GF-D8 (cell line): ENCODE measurements at regions not wholly inside any gene's neighbourhood (a gene's known extent, or its start where the extent isn't known, plus 50 kb on each side); places are given as distances from the start of the nearest gene placed in this dataset.

Source experiments
- DNase-seq: peaks from one replicate; lab custom pipeline; 2025; lab: John Stamatoyannopoulos, UW

GRCh38 chr10:121240556-121240955 lies 357.7 kb downstream of the FGFR2 start:
- no peak for DNase-seq

GRCh38 chr10:121241337-121241736 lies 356.9 kb downstream of the FGFR2 start:
- no peak for DNase-seq

- no peak for DNase-seq
Measured at GRCh38 chr10:121242741-121243608, 355.3 kb downstream of the FGFR2 start.

- DNase-seq = no peak
Measured at GRCh38 chr10:121243609-121244241, 354.5 kb downstream of the FGFR2 start.

- no peak for DNase-seq
Measured at GRCh38 chr10:121244818-121245217, 353.4 kb downstream of the FGFR2 start.

DNA sequence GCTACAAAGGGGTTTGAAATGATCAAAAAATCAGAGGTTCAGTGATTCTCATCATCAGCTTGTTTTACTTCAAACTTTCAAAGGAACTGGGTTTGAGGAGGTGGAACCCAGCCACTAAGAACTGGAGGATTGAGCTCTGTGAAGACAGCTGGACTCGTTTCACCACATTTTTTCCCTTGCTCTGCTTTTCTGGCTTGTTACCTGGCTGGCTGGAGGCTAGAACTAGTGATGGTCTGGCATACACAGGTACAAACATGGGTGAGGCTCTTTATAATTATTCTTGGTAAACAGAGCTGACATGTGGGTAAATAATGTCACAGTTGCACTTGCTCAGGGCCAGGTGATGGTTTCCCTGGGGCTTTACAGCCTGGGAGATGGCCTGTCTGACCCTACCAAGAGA lies 352.5 kb downstream of the FGFR2 start:
- DNase-seq = no peak

- no peak for DNase-seq
Measured at GRCh38 chr10:121248266-121248665, 350.0 kb downstream of the FGFR2 start.

DNA sequence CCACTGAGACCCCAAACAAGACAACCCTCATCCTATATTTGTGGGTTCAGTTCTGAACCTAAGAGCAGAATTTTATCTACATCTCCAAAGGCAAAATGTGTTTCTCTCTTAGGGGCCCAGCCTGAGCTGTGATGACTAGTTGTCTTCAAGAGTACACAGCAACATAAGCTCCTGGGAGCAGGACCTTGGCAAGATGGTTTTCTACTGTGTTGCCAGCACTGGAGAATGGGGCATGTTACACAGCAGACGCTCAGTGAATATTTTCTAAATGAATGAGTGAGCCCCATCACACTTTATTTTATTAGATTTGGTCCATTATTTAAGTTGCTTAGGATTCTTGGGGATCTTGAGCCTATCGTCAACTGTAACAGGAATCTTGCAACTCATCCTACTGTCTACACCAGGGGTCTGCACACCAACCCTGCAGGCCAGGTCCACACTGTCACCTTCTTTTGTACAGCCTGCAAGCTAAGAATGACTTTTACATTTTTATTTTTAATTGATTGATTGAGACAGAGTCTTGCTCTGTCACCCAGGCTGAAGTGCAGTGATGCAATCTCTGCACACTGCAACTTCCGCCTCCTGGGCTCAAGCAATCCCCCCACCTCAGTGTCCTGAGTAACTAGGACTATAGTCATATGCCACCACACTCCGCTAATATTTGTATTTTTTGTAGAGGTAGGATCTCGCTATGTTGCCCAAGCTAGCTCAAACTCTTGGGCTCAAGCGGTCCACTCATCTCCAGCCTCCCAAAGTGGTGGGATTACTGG lies 347.1 kb downstream of the FGFR2 start:
- no peak for DNase-seq

DNA sequence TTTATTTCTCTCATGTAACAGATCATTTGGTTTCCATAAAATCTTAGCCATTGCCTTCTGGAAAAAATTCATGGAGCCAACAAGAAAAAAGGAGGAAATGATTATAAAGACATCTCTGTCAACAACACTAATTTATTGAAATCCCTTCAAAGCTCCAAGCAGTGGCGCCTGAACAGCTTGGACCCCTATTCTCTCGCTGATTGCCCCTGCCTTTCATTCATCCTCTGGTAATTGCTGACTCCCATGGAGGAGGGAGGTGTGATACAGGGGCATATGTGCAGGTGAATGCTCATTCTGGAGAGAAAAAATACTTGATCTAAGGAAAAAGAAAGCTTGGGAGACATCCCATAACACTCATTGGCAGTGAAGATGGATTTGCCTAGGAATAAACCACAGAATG lies 345.5 kb downstream of the FGFR2 start:
- DNase-seq = no peak

DNA sequence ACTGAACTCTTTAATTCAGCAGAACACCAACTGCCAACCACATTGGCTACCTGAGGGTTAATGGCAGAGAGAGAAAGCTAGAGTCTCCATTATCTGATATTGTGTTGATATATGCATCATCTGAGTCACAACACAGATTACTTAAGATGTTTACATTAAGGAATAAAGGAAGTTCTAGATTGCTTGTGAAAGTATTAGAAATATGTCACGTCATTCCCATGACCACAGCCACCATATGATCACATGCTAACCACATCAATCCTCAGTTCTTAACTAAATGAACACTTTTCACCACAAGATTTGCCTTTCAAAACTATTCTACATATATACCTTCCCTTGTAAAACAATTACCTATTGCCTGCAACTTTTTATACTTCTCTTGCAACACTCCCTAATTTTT lies 337.9 kb downstream of the FGFR2 start:
- DNase-seq = no peak

DNA sequence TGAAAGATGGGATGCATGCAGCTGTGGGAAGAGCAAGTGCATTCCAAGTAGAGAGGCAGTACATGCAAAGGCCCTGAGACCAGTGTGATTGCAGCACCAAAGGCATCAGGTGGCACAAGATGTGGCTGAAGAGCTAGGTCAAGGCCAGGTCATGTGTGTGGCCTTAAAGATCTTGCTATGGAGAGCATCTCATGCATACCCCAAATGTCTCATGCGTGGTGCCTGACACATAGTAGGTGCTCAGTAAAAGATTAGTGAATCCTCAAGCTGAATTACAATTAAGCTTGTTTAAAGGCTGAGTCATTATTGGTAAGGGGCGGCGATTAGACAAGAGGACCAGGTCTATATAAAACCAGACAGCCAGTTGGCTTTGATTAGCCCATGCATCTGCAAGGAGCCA lies 336.6 kb downstream of the FGFR2 start:
- no peak for DNase-seq

GRCh38 chr10:121262774-121263430 lies 335.3 kb downstream of the FGFR2 start:
- no peak for DNase-seq

GRCh38 chr10:121263431-121263783 lies 334.8 kb downstream of the FGFR2 start:
- no peak for DNase-seq

- DNase-seq = no peak
Measured at GRCh38 chr10:121265360-121266123, 332.7 kb downstream of the FGFR2 start.

DNA sequence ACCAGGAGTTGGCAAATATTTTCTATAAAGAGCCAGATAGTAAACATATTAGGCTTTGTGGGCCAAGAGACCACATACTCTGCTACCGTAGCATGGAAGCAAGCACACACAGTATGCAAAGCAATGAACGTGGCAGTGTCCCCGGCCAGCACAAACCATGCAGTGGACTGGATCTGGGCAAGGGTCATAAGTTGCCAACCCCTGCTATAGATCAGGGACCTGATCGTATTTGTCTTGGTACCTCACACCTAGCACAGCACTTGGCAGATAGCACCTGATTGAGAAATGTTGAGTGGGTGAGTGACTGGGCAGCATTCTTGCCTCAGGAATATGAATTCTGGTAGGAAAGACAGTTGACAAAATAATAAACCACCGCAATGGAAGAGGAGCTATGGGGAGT lies 331.9 kb downstream of the FGFR2 start:
- no peak for DNase-seq

DNA sequence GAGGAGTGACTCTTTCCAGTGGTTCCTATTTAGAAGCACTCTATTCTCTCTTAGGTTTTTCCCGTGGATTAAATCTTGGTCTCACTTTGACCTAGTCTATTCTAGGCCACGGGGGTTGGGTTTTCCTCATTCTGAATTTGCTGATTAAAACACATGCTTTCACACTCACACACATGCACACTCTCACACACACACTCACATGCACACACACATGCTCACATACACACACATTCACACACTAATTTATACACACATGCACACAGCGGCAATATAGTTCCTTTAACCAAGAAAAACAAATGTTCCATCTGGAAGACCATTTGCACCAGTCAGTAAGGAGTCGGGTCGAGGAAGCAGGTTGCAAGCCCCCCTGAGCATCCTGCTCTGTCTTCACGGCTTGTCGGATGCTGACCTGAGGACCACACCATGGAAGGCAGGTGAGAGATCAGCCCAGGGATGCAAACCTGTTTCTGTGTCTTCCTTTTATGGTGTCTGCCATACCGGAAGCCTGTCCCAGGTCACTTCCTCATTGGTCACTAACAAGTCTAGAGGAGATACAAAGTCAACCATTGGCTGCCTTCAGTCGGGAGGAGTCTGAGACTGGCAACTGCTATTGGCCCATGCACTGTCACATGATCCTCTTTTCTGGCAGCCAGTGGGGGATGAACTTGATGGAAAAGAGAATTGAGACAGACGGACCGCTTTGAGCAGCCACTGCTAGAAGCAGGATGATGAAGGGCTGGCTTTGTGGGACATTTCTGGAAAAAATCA lies 330.8 kb downstream of the FGFR2 start:
- DNase-seq = no peak

DNA sequence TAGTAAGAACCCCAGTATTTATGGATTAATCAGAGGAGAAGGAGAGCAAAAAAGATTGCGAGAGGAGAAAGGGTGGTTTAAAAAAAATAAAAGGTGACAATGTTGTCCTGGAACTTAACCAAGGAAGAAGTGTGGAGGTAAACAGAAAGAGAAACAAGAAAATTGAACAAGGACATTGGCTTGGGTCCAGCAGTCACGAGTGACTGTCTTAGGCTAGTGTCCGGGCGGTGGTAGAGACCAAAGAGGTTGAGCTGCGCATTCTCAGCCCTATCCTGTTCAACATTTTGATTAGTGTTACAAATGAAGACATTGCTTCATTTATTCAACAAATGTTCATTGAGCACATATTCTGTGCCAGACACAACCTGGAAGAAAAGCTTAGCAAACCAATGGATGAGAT lies 329.9 kb downstream of the FGFR2 start:
- DNase-seq = no peak

DNA sequence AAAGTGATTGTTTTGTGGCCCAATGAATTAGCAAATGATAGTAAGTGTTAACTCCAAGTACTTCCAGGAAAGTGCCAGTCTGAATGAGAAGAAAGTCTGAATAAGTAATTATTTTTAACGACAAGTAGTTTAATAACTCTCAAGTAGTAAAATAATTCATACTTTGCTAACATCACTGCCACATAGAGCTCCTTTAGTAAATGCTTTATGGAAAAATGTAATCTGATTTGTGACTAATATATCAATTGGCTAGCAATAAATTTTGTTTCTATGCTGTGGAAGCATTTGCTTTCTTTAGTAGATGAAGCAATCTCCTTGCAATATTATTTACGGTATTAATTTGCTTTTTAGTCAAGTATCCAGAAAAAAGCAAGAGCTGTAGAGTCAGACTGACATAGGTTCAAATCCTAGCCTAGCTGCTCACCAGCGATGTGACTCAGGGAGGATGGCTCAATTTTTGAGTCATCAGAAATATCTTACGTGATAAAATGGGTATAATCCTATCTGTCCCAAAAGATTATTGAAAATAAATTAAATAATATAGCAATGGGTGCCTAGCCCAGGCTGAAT lies 329.3 kb downstream of the FGFR2 start:
- no peak for DNase-seq

- no peak for DNase-seq
Measured at GRCh38 chr10:121270906-121271305, 327.3 kb downstream of the FGFR2 start.

GRCh38 chr10:121276046-121276445 lies 322.2 kb downstream of the FGFR2 start:
- DNase-seq = no peak

- no peak for DNase-seq
Measured at GRCh38 chr10:121276822-121277221, 321.4 kb downstream of the FGFR2 start.
